Activated T-helper 17 cell treated with anti-CD3 and anti-CD28 coated beads, Interleukin-2, amount 50 U/mL, for 72 hours (primary cell): ENCODE measurements at regions not wholly inside any gene's neighbourhood (a gene's known extent, or its start where the extent isn't known, plus 50 kb on each side); places are given as distances from the start of the nearest gene placed in this dataset.
A peak's percentile ranks its signal among the peaks of the same experiment; 100 is the strongest.
"Not testable (repeated sequence)": the region's sequence is repeated elsewhere in the genome, so short reads cannot be mapped to it uniquely, and the experiment has no call there.

Experiments used
- ATAC-seq: fragments of 150-1000 bp; cut with Tn5 transposase; replicated peaks from 2 replicates; pipeline ENCODE4 v1.10.0; 2021; ENCODE audit warnings: mild to moderate bottlenecking, moderate library complexity
- H3K27ac Mint-ChIP-seq: one replicate; pipeline ENCODE4 v1.8.0; 2022; ENCODE audit warnings: mixed read lengths
- H3K27me3 Mint-ChIP-seq: one replicate; pipeline ENCODE4 v1.8.0; 2022; ENCODE audit warnings: mixed read lengths
- H3K36me3 Mint-ChIP-seq: one replicate; pipeline ENCODE4 v1.8.0; 2022; ENCODE audit warnings: low read depth, mild to moderate bottlenecking, mixed read lengths
- H3K4me1 Mint-ChIP-seq: one replicate; pipeline ENCODE4 v1.8.0; 2022; ENCODE audit warnings: mixed read lengths
- H3K4me3 Mint-ChIP-seq: one replicate; pipeline ENCODE4 v1.8.0; 2022; ENCODE audit warnings: mild to moderate bottlenecking, mixed read lengths
- H3K9me3 Mint-ChIP-seq: one replicate; pipeline ENCODE4 v1.8.0; 2022; ENCODE audit warnings: mixed read lengths

- not testable (repeated sequence) for H3K4me1 Mint-ChIP-seq, H3K27me3 Mint-ChIP-seq, H3K36me3 Mint-ChIP-seq, H3K27ac Mint-ChIP-seq, ATAC-seq, H3K9me3 Mint-ChIP-seq, H3K4me3 Mint-ChIP-seq
Measured at GRCh38 chr9:42850896-42851693, 667.6 kb downstream of the SPATA31A6 start.

- H3K4me1 Mint-ChIP-seq, H3K9me3 Mint-ChIP-seq, H3K27ac Mint-ChIP-seq, ATAC-seq, H3K36me3 Mint-ChIP-seq, H3K4me3 Mint-ChIP-seq, H3K27me3 Mint-ChIP-seq: not testable (repeated sequence)
Measured at GRCh38 chr9:42851701-42852100, 668.2 kb downstream of the SPATA31A6 start.

- H3K27ac Mint-ChIP-seq, H3K27me3 Mint-ChIP-seq, H3K9me3 Mint-ChIP-seq, H3K36me3 Mint-ChIP-seq, H3K4me1 Mint-ChIP-seq: not testable (repeated sequence)
- ATAC-seq = peak; percentile 31
- H3K4me3 Mint-ChIP-seq = peak overlapping the region; percentile 54
Measured at GRCh38 chr9:42852133-42852930, 668.9 kb downstream of the SPATA31A6 start.

- H3K9me3 Mint-ChIP-seq, H3K27ac Mint-ChIP-seq, H3K36me3 Mint-ChIP-seq, H3K4me3 Mint-ChIP-seq, H3K4me1 Mint-ChIP-seq, H3K27me3 Mint-ChIP-seq, ATAC-seq: not testable (repeated sequence)
Measured at GRCh38 chr9:42860133-42860532, 676.7 kb downstream of the SPATA31A6 start.

- H3K36me3 Mint-ChIP-seq, H3K4me3 Mint-ChIP-seq, H3K9me3 Mint-ChIP-seq, H3K27me3 Mint-ChIP-seq, H3K27ac Mint-ChIP-seq, H3K4me1 Mint-ChIP-seq, ATAC-seq: not testable (repeated sequence)
Measured at GRCh38 chr9:42862465-42862864, 679.0 kb downstream of the SPATA31A6 start.
